ENCODE measurements at regions not wholly inside any gene's neighbourhood (a gene's known extent, or its start where the extent isn't known, plus 50 kb on each side); places are given as distances from the start of the nearest gene placed in this dataset.
"Not testable (repeated sequence)": the region's sequence is repeated elsewhere in the genome, so short reads cannot be mapped to it uniquely, and the experiment has no call there.

GRCh38 chr2:31660165-31660564 is 79.4 kb upstream of the SRD5A2 start:
- no peak for ATAC-seq

- ATAC-seq, result no peak
Measured at GRCh38 chr2:31654241-31654640, 73.5 kb upstream of the SRD5A2 start.

GRCh38 chr2:31651736-31652135 is 71.0 kb upstream of the SRD5A2 start:
- ATAC-seq, result no peak

- ATAC-seq, result no peak
Measured at GRCh38 chr2:31651267-31651666, 70.5 kb upstream of the SRD5A2 start.

GRCh38 chr2:31644551-31644950 is 63.8 kb upstream of the SRD5A2 start:
- ATAC-seq, result no peak

GRCh38 chr2:31642707-31643106 is 62.0 kb upstream of the SRD5A2 start:
- ATAC-seq, result no peak

- not testable (repeated sequence) for ATAC-seq
Measured at GRCh38 chr2:31632201-31632600, 51.5 kb upstream of the SRD5A2 start.
